ENCODE measurements at regions not wholly inside any gene's neighbourhood (a gene's known extent, or its start where the extent isn't known, plus 50 kb on each side); places are given as distances from the start of the nearest gene placed in this dataset.
"Not testable (repeated sequence)": the region's sequence is repeated elsewhere in the genome, so short reads cannot be mapped to it uniquely, and the experiment has no call there.

- no peak for DNase-seq (ENCODE audit: low spot score)
Measured at GRCh38 chr9:110123341-110124095, 84.4 kb downstream of the C9orf152 start.

DNA sequence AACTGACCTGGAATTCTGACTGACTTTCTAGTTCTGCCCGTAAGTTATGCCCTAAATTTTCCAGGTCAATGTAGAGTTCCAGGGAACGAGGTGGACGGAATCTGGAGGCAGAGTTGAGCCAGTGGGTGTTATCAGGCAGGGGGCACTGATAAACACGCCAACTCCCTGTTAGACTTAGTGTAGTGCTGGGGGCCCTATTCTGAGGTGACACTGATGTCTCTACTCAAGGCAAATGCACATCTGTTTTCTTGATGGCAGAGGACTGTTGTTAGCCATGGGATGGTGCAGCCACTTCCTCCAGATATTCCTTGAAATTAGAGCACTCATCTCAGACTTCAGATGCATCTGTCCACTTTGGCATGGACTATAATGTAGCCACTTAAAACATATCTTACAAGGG, 83.5 kb downstream of the C9orf152 start:
- no peak for DNase-seq (ENCODE audit: low spot score)

DNA sequence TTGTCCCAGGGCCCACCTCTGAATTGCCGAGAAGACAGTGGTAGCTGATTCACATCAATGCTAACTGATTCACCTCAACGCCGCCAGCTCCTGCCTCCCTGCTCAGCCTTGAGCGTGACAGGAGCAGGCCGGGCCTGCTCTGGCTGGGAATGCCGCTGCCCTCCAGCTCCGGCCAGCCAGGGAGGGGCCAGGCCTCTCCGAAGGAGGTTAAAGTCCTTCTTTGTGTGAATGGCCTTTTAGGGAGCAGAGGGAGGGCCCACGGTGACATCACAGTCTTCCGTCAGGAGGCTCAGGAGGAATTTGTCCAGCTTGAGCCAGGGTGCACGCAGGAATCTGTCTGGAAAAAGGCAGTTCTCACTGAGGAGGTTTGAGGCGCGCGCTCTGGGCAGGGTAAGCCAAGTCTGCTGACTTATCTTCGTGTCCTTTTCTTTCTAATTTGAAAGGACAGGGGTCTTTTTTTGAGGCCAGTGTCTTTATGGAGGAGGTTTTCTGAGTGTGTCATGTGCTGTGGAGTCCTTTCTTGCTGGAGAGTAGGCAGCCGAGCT, 82.7 kb downstream of the C9orf152 start:
- DNase-seq (ENCODE audit: low spot score): peak; percentile 71

- DNase-seq (ENCODE audit: low spot score): no peak
Measured at GRCh38 chr9:110125763-110126351, 82.1 kb downstream of the C9orf152 start.

GRCh38 chr9:110126499-110126941, 81.4 kb downstream of the C9orf152 start:
- DNase-seq (ENCODE audit: low spot score): no peak

GRCh38 chr9:110126986-110127864, 80.7 kb downstream of the C9orf152 start:
- peak; percentile 68 for DNase-seq (ENCODE audit: low spot score)

- DNase-seq (ENCODE audit: low spot score): no peak
Measured at GRCh38 chr9:110128664-110129329, 79.2 kb downstream of the C9orf152 start.

- DNase-seq (ENCODE audit: low spot score): no peak
Measured at GRCh38 chr9:110129425-110129824, 78.5 kb downstream of the C9orf152 start.

- DNase-seq (ENCODE audit: low spot score): no peak
Measured at GRCh38 chr9:110130211-110130610, 77.7 kb downstream of the C9orf152 start.

GRCh38 chr9:110130791-110131416, 77.1 kb downstream of the C9orf152 start:
- DNase-seq (ENCODE audit: low spot score): no peak

- no peak for DNase-seq (ENCODE audit: low spot score)
Measured at GRCh38 chr9:110131499-110131898, 76.5 kb downstream of the C9orf152 start.

- DNase-seq (ENCODE audit: low spot score): not testable (repeated sequence)
Measured at GRCh38 chr9:110132531-110132930, 75.4 kb downstream of the C9orf152 start.

DNA sequence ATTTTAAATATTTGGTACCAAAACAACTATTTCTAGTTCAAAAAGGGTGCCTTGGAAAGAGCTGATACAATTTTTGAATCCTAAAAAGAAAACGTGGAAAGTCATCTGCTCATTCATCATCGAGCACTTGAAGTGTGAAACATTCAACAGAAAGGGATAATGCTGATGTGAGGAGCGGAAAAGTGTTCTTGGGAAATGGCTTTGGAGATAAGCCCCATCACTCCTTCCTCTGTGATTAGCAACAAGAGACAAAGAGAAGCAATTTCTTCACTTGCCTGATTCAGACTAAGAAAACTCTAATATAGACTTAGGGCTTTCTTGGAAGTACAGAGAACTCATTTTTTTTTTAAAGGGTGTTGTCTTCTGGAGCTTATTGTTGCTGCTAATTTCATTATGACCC, 74.9 kb downstream of the C9orf152 start:
- DNase-seq (ENCODE audit: low spot score): no peak

DNA sequence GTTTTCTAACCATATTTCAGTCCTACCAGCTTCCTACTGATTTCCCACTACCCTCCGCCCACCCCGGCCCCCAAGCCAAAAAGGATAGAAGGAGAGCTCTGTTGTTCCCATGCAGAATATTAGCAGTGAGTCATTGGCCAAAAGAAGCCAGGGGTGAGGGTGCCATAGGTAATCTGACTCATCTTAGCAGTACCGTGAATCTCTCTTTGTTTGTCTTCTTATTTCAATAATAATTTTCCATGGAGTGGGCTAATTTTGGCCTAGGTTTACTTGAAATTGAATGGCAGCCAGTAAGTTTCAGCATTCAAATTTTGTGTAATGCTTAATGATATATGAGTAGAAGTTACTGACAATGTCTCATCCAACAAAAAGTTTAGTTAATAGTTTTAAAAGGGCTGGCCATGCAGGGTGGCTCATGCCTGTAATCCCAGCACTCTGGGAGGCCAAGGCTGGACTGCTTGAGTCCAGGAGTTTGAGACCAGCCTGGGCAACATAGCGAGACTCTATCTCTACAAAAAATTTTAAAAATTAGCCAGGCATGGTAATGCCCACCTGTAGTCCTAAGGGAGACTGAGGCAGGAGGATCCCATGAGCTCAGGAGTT, 74.2 kb downstream of the C9orf152 start:
- DNase-seq (ENCODE audit: low spot score): no peak

- no peak for DNase-seq (ENCODE audit: low spot score)
Measured at GRCh38 chr9:110135846-110136245, 72.1 kb downstream of the C9orf152 start.

DNA sequence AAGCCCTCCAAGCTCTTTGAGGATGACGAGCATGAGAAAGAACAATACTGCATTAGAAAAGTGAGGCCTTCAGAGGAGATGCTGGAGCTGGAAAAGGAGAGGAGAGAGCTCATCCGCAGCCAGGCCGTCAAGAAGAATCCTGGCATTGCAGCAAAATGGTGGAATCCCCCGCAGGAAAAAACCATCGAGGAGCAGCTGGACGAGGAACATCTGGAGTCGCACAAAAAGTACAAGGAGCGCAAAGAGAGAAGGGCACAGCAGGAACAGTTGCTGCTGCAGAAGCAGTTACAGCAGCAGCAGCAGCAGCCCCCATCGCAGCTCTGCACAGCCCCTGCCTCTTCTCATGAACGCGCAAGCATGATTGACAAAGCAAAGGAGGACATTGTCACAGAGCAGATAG, 71.2 kb downstream of the C9orf152 start:
- DNase-seq (ENCODE audit: low spot score): no peak

DNA sequence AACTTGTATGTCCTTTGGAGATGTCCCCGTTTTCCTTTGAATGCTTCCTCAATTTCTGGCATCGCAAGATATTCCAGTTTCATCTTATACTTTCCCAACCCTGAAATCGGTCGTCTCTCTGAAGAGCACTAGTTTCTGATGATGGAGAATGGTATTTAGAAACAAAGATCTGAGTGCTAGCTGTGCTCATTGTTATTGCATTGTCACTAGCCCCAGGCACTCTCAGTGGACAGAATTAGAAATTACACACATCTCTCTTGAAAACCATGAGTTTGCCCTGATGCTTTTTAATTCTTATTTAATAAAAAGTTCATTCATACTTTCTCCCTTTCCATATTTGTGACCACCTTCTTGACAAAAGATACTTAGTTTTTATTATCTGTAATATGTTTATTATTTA, 67.7 kb downstream of the C9orf152 start:
- no peak for DNase-seq (ENCODE audit: low spot score)

GRCh38 chr9:110141227-110141793, 66.6 kb downstream of the C9orf152 start:
- peak; percentile 84 for DNase-seq (ENCODE audit: low spot score)

- no peak for DNase-seq (ENCODE audit: low spot score)
Measured at GRCh38 chr9:110142253-110142652, 65.7 kb downstream of the C9orf152 start.

GRCh38 chr9:110142868-110143481, 65.0 kb downstream of the C9orf152 start:
- DNase-seq (ENCODE audit: low spot score): no peak
